Omental fat pad (tissue), 3 donors: ENCODE measurements at regions not wholly inside any gene's neighbourhood (a gene's known extent, or its start where the extent isn't known, plus 50 kb on each side); places are given as distances from the start of the nearest gene placed in this dataset.

ENCODE experiments used
- ATAC-seq: fragments of 150-250 bp; one replicate; pipeline ENCODE4 v1.9.1; 2016; ENCODE audit warnings: mild to moderate bottlenecking, moderate library complexity; ENCODE audit not compliant: low FRiP score
- DNase-seq: peaks from one replicate; pipeline ENCODE4 v3.0.0-alpha.2; 2019; ENCODE audit warnings: low spot score
- CTCF ChIP-seq, 3 donors: fragments of 450-650 bp; IDR thresholded peaks; one replicate each; pipeline ENCODE4 v1.5.1; 2016 to 2017; ENCODE audit warnings: antibody characterized with exemption in 3 of 3, mild to moderate bottlenecking in 3 of 3, moderate library complexity in 2 of 3

DNA sequence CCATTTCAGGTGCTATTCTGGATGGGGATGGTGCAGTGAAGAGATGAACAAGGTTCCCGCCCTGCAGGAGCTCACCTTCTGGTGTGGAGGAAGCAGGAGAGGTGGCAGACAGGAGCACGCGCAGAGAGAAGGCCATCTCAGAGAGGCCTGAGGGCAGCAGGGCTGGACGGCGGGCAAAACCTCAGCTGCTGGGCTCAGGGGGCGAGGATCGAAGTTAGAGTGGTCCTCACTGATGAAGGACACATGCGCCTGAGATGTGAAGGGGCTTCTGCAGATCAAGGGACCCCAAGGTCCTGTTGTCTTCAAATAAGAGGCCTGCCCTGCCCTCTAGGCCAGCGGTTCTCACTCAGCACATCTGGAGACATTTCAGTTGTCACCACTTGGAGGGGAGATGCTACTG is 198.4 kb upstream of the PMEPA1 start:
- DNase-seq (no peak), ATAC-seq (no peak)
- TF ChIP-seq CTCF (IDR thresholded peaks at IDR 0.05) = no peak

GRCh38 chr20:57907131-57908000 is 197.6 kb upstream of the PMEPA1 start:
- TF ChIP-seq CTCF (IDR thresholded peaks at IDR 0.05) = no peak
- ATAC-seq (no peak), DNase-seq (no peak)

GRCh38 chr20:57905448-57905847 is 195.6 kb upstream of the PMEPA1 start:
- no peak for DNase-seq
- ATAC-seq = no peak
- TF ChIP-seq CTCF (IDR thresholded peaks at IDR 0.05) = no peak

GRCh38 chr20:57904314-57905105 is 194.7 kb upstream of the PMEPA1 start:
- ATAC-seq (no peak), DNase-seq (no peak)
- no peak for TF ChIP-seq CTCF (IDR thresholded peaks at IDR 0.05)

DNA sequence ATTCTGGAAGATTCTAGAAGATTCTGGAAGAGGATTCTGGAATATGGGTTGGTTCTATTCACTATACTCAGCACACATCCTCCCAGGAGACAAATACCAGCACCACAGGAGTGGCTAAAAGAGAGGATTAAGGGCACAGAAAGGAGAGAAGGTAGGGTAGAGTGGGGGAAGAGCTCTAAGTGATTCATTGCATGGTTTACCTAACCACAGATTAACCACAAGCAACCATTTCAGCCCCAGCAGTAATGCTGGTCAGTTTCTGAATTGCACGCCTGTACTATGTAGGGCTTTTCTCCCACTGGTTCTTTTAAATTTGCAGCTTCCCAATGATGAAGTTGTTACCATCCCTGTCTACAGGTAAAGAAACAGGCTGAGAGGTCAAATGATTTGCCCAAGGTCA is 192.7 kb upstream of the PMEPA1 start:
- ATAC-seq (no peak), DNase-seq (no peak)
- no peak for TF ChIP-seq CTCF (IDR thresholded peaks at IDR 0.05)

GRCh38 chr20:57901526-57901925 is 191.7 kb upstream of the PMEPA1 start:
- ATAC-seq = no peak
- no peak for DNase-seq

More at GRCh38 chr20:57901526-57901925, 191.7 kb upstream of the PMEPA1 start:
- no peak for TF ChIP-seq CTCF (IDR thresholded peaks at IDR 0.05)
